ENCODE measurements at regions not wholly inside any gene's neighbourhood (a gene's known extent, or its start where the extent isn't known, plus 50 kb on each side); places are given as distances from the start of the nearest gene placed in this dataset.

- TF ChIP-seq POLR2AphosphoS5 (IDR thresholded peaks at IDR 0.05) (no peak), POLR2A (IDR thresholded peaks at IDR 0.05) (no peak)
- TF ChIP-seq, protein P1, sequence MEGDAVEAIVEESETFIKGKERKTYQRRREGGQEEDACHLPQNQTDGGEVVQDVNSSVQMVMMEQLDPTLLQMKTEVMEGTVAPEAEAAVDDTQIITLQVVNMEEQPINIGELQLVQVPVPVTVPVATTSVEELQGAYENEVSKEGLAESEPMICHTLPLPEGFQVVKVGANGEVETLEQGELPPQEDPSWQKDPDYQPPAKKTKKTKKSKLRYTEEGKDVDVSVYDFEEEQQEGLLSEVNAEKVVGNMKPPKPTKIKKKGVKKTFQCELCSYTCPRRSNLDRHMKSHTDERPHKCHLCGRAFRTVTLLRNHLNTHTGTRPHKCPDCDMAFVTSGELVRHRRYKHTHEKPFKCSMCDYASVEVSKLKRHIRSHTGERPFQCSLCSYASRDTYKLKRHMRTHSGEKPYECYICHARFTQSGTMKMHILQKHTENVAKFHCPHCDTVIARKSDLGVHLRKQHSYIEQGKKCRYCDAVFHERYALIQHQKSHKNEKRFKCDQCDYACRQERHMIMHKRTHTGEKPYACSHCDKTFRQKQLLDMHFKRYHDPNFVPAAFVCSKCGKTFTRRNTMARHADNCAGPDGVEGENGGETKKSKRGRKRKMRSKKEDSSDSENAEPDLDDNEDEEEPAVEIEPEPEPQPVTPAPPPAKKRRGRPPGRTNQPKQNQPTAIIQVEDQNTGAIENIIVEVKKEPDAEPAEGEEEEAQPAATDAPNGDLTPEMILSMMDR (IDR thresholded peaks at IDR 0.05), result no peak
Measured at GRCh38 chr13:105030851-105031250, 1504.6 kb downstream of the EFNB2 start.

All from breast epithelium (tissue), 3 donors.